K562 (cell line): ENCODE measurements at regions not wholly inside any gene's neighbourhood (a gene's known extent, or its start where the extent isn't known, plus 50 kb on each side); places are given as distances from the start of the nearest gene placed in this dataset.

Source experiments
- ATAC-seq: fragments of 200-7000 bp; cut with Tn5 transposase; 3 replicates; pipeline ENCODE4 v1.9.1; 2020; ENCODE audit warnings: moderate library complexity
- BruUV-seq: library from RNA; stranded (reverse); fragments of 400-500 nt; replicated peaks from 2 replicates; lab custom pipeline; 2021; lab: Mats Ljungman, UMichigan
- CTCF ChIA-PET: fragments of 300-600 bp; formaldehyde crosslinking; extraction: SDS; loops from one replicate; lab custom pipeline; 2021; ENCODE audit warnings: low intra/inter-chr PET ratio; lab: Yijun Ruan, JAX
- POLR2A ChIA-PET: fragments of 300-600, 350-650 bp; sonication (Branson Sonifier 250); formaldehyde crosslinking; extraction: SDS; loops from one replicate; lab custom pipeline; 2021; ENCODE audit warnings: antibody characterized with exemption, inconsistent platforms; lab: Yijun Ruan, JAX
- DNase-seq, 4 experiments: peaks; one replicate each; pipeline versions ENCODE4 v3.0.0 to v3.0.0-alpha.2; 2011 to 2018; ENCODE audit warnings: low spot score in 3 of 4, mixed read lengths in 3 of 4; ENCODE audit errors: extremely low read depth in 1 of 4
- FAIRE-seq: peaks from 2 replicates; lab custom pipeline; 2011; peaks lifted over from hg19 to GRCh38; lab: Jason Lieb, UNC
- H2AFZ ChIP-seq: 2 replicates; pipeline ENCODE4 v1.6.0; 2011; ENCODE audit warnings: low read depth, low read length, control low read depth, inconsistent platforms
- H3K27ac ChIP-seq: fragments of 200-600 bp; 3 replicates; pipeline ENCODE4 v1.8.0; 2011; ENCODE audit warnings: low read depth, mild to moderate bottlenecking, control low read depth, inconsistent platforms, low read length, moderate library complexity, mixed read lengths; ENCODE audit errors: extremely low read depth
- H3K27me3 ChIP-seq, 2 experiments: fragments of 300-600 bp in 1 of 2; 2 replicates in 1 of 2; 3 replicates in 1 of 2; pipeline versions ENCODE4 v1.6.0 to v1.8.0; 2011; ENCODE audit warnings: inconsistent platforms in 2 of 2, low read length in 2 of 2, mild to moderate bottlenecking in 1 of 2, mixed read lengths in 1 of 2, moderate library complexity in 1 of 2; ENCODE audit not compliant: control insufficient read depth in 2 of 2, insufficient read depth in 2 of 2
- H3K36me3 ChIP-seq: fragments of 300-600 bp; 3 replicates; pipeline ENCODE4 v1.8.0; 2011; ENCODE audit warnings: mild to moderate bottlenecking, low read length, inconsistent platforms; ENCODE audit not compliant: control insufficient read depth, insufficient read depth
- H3K4me1 ChIP-seq, 2 experiments: fragments of 200-600 bp in 1 of 2; replicated peaks in 1 of 2; 2 replicates in 1 of 2; 3 replicates in 1 of 2; pipeline versions ENCODE4 v1.5.1 to v1.8.0; 2011; ENCODE audit warnings: inconsistent platforms in 2 of 2, low read length in 2 of 2, mild to moderate bottlenecking in 1 of 2, mixed read lengths in 1 of 2, moderate library complexity in 1 of 2; ENCODE audit not compliant: control insufficient read depth in 2 of 2, insufficient read depth in 2 of 2
- H3K4me2 ChIP-seq: 2 replicates; pipeline ENCODE4 v1.6.1; 2011; ENCODE audit warnings: low read length, control low read depth, inconsistent platforms, mixed read lengths; ENCODE audit not compliant: insufficient read depth
- H3K4me3 ChIP-seq: fragments of 200-600 bp; sonication (generic), shearing (Covaris generic); 2 replicates; pipeline ENCODE4 v1.5.1; 2016; ENCODE audit warnings: control low read depth, inconsistent platforms
- H3K79me2 ChIP-seq: fragments of 200-600 bp; 3 replicates; pipeline ENCODE4 v1.8.0; 2011; ENCODE audit warnings: low read length, inconsistent platforms; ENCODE audit not compliant: control insufficient read depth, insufficient read depth
- H3K9ac ChIP-seq, 2 experiments: 2 replicates each; pipeline versions ENCODE4 v1.6.0 to v1.6.1; 2011; ENCODE audit warnings: low read depth in 2 of 2, low read length in 2 of 2, control low read depth in 1 of 2, inconsistent platforms in 1 of 2, mild to moderate bottlenecking in 1 of 2, mixed read lengths in 1 of 2; ENCODE audit not compliant: insufficient read depth in 1 of 2
- H3K9me1 ChIP-seq: one replicate; pipeline ENCODE4 v1.6.0; 2011; ENCODE audit warnings: inconsistent platforms, mild to moderate bottlenecking, low read length, moderate library complexity; ENCODE audit not compliant: control insufficient read depth, insufficient read depth
- H3K9me3 ChIP-seq: replicated peaks from 2 replicates; pipeline ENCODE4 v1.5.1; 2011; ENCODE audit warnings: low read depth, low read length, inconsistent platforms; ENCODE audit not compliant: control insufficient read depth, insufficient read depth
- H4K20me1 ChIP-seq: replicated peaks from 2 replicates; pipeline ENCODE4 v1.6.1; 2011; ENCODE audit warnings: low read length, inconsistent platforms, mixed read lengths; ENCODE audit not compliant: control insufficient read depth, insufficient read depth
- CHD1 ChIP-seq: fragments of 200-600 bp; sonication (generic); IDR thresholded peaks from one replicate; pipeline ENCODE4 v1.6.1; 2012; ENCODE audit warnings: mild to moderate bottlenecking, moderate library complexity, low read length, inconsistent platforms
- ELF4 ChIP-seq: fragments of 450-650 bp; formaldehyde crosslinking; IDR thresholded peaks from 2 replicates; pipeline ENCODE4 v1.4.0; 2022; ENCODE audit warnings: missing genetic modification characterization
- EZH2 ChIP-seq: IDR thresholded peaks from 2 replicates; pipeline ENCODE4 v1.6.1; 2012; ENCODE audit warnings: low read depth, mild to moderate bottlenecking, inconsistent platforms, low read length, borderline replicate concordance
- FOXP1 ChIP-seq: sonication (generic); formaldehyde crosslinking; IDR thresholded peaks from 2 replicates; pipeline ENCODE4 v1.8.0; 2022; ENCODE audit warnings: mild to moderate bottlenecking, missing genetic modification reagents
- GATA2 ChIP-seq: sonication (generic); formaldehyde crosslinking; IDR thresholded peaks from 2 replicates; pipeline ENCODE4 v1.4.0; 2020; ENCODE audit warnings: mild to moderate bottlenecking, missing genetic modification reagents
- HLTF ChIP-seq: fragments of 450-650 bp; IDR thresholded peaks from 2 replicates; pipeline ENCODE4 v1.6.1; 2016
- ILF3 ChIP-seq: fragments of 450-650 bp; IDR thresholded peaks from 2 replicates; pipeline ENCODE4 v1.6.1; 2018; ENCODE audit warnings: antibody characterized with exemption, mild to moderate bottlenecking, moderate library complexity, borderline replicate concordance
- MAZ ChIP-seq, 2 experiments: fragments of 450-650 bp in 1 of 2; sonication (generic) in 1 of 2; formaldehyde crosslinking; IDR thresholded peaks in 1 of 2; conservative IDR thresholded peaks in 1 of 2; 2 replicates each; pipeline versions ENCODE4 v1.4.0 to v1.5.0; 2020; ENCODE audit warnings: mild to moderate bottlenecking in 1 of 2, missing genetic modification reagents in 1 of 2
- NFRKB ChIP-seq: fragments of 450-650 bp; IDR thresholded peaks from 2 replicates; pipeline ENCODE4 v1.6.1; 2016; ENCODE audit warnings: low read depth
- RFX1 ChIP-seq: fragments of 450-650 bp; IDR thresholded peaks from 2 replicates; pipeline ENCODE4 v1.6.1; 2016; ENCODE audit warnings: mild to moderate bottlenecking, moderate library complexity
- SLC30A9 ChIP-seq: fragments of 250-450 bp; sonication (Bioruptor Pico); IDR thresholded peaks from 2 replicates; pipeline ENCODE4 v1.8.0; 2022; ENCODE audit warnings: mild to moderate bottlenecking, moderate library complexity
- STAT5B ChIP-seq: fragments of 250-450 bp; sonication (Bioruptor Pico); IDR thresholded peaks from 2 replicates; pipeline ENCODE4 v1.8.0; 2021; ENCODE audit warnings: mild to moderate bottlenecking, inconsistent platforms
- WHSC1 ChIP-seq: IDR thresholded peaks from one replicate; pipeline ENCODE4 v1.6.1; 2012; ENCODE audit warnings: low read length, control low read depth, inconsistent platforms
- XRCC5 ChIP-seq: fragments of 200-400 bp; formaldehyde crosslinking; IDR thresholded peaks from 2 replicates; pipeline ENCODE4 v1.6.1; 2017; ENCODE audit warnings: low read depth, mild to moderate bottlenecking, low read length
- ZNF133 ChIP-seq: fragments of 250-450 bp; sonication (Bioruptor Pico); IDR thresholded peaks from 2 replicates; pipeline ENCODE4 v1.4.0; 2020; ENCODE audit warnings: mild to moderate bottlenecking
- ZNF609 ChIP-seq: sonication (generic); formaldehyde crosslinking; IDR thresholded peaks from 2 replicates; pipeline ENCODE4 v1.8.1; 2023; ENCODE audit warnings: missing genetic modification reagents, mild to moderate bottlenecking, borderline replicate concordance
- WGBS: fragments of 100-300 bp; shearing (Covaris generic); methylation state at CpG from one replicate; pipeline ENCODE4 v1.1.6; 2016; ENCODE audit warnings: low coverage, mixed read lengths; ENCODE audit not compliant: insufficient coverage; ENCODE audit errors: missing lambda C conversion rate; 5-methylcytosine and 5-hydroxymethylcytosine counted together
- in situ Hi-C: fragments of 300-500 bp; cut with MboI; formaldehyde crosslinking; loops from 4 replicates; pipeline ENCODE4 v1.15.0; 2018; ENCODE audit warnings: inconsistent platforms, mixed read lengths
- intact Hi-C: fragments of 100-400 bp; cut with micrococcal nuclease; formaldehyde crosslinking; loops from 2 replicates; pipeline ENCODE4 v1.14.2; 2022
- TF ChIP-seq, protein P1 (sequence below): fragments of 250-450 bp; sonication (Bioruptor Pico); IDR thresholded peaks from 2 replicates; pipeline ENCODE4 v1.8.0; 2022; ENCODE audit warnings: moderate library complexity, mild to moderate bottlenecking, inconsistent platforms
- TF ChIP-seq, protein P2 (sequence below): fragments of 450-650 bp; IDR thresholded peaks from 2 replicates; pipeline ENCODE4 v1.6.1; 2016; ENCODE audit warnings: missing biosample characterization, missing genetic modification characterization

GRCh38 chr4:124188595-124188994 is 523.9 kb downstream of the ANKRD50 start (continued):
- TF ChIP-seq, protein P1, sequence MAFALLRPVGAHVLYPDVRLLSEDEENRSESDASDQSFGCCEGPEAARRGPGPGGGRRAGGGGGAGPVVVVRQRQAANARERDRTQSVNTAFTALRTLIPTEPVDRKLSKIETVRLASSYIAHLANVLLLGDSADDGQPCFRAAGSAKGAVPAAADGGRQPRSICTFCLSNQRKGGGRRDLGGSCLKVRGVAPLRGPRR (CRISPR knock-in tag) = no peak

GRCh38 chr4:124189545-124189944 is 523.0 kb downstream of the ANKRD50 start:
- intact Hi-C loops (no loop called here), in situ Hi-C loops (no loop called here)
- H3K27ac ChIP-seq = no peak overlapping the region
- no peaks in the 10 kb centered on the region for H3K36me3 ChIP-seq
- DNase-seq = no peak
- no peaks in the 10 kb centered on the region for H3K79me2 ChIP-seq
- ChIA-PET POLR2A (no interaction called here), CTCF (interaction anchor here (0.8 kb wide), 1 partner anchor 35 kb away, joined by 4 read pairs; no protein-coding TSS in a partner anchor)
- no peak overlapping the region for H2AFZ ChIP-seq
- WGBS = 0% methylated on average over 1 of the region's 1 CpG
- no peaks in the 10 kb centered on the region for H3K4me1 ChIP-seq
- no peak overlapping the region for H3K4me3 ChIP-seq
- H3K9me1 ChIP-seq = no peaks in the 10 kb centered on the region
- H3K4me2 ChIP-seq = no peak overlapping the region
- no peaks in the 10 kb centered on the region for H4K20me1 ChIP-seq
- H3K9ac ChIP-seq = no peak overlapping the region
- no peak for ATAC-seq
- no peak for FAIRE-seq
- H3K9me3 ChIP-seq = no peaks in the 10 kb centered on the region
- no TSS peak for BruUV-seq
- no peaks in the 10 kb centered on the region for H3K27me3 ChIP-seq
- TF ChIP-seq ILF3 (no peak), WHSC1 (no peak), NFRKB (no peak), RFX1 (no peak), STAT5B (CRISPR knock-in tag) (no peak), MAZ (CRISPR knock-in tag; conservative IDR thresholded peaks at IDR 0.05 in 1 of 2, IDR thresholded peaks at IDR 0.05 in 1 of 2) (no peak), FOXP1 (CRISPR knock-in tag) (no peak), ELF4 (CRISPR knock-in tag) (no peak), SLC30A9 (CRISPR knock-in tag) (no peak), CHD1 (no peak), GATA2 (no peak), XRCC5 (no peak), ZNF133 (no peak), EZH2 (no peak), ZNF609 (CRISPR knock-in tag) (no peak), HLTF (no peak)
- TF ChIP-seq, protein P2, sequence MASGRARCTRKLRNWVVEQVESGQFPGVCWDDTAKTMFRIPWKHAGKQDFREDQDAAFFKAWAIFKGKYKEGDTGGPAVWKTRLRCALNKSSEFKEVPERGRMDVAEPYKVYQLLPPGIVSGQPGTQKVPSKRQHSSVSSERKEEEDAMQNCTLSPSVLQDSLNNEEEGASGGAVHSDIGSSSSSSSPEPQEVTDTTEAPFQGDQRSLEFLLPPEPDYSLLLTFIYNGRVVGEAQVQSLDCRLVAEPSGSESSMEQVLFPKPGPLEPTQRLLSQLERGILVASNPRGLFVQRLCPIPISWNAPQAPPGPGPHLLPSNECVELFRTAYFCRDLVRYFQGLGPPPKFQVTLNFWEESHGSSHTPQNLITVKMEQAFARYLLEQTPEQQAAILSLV (tag) = no peak
